CD4-positive, alpha-beta T cell treated with Interleukin-2 at 100 ng/mL for 4 hours (primary cell): ENCODE measurements at regions not wholly inside any gene's neighbourhood (a gene's known extent, or its start where the extent isn't known, plus 50 kb on each side); places are given as distances from the start of the nearest gene placed in this dataset.

Experiments
- DNase-seq: peaks from one replicate; pipeline ENCODE4 v3.0.0-alpha.2; 2020; ENCODE audit warnings: low spot score

- no peak for DNase-seq
Observed at GRCh38 chr2:45178854-45179253, 169.6 kb upstream of the SIX2 start.

- no peak for DNase-seq
Observed at GRCh38 chr2:45178359-45178758, 169.1 kb upstream of the SIX2 start.

GRCh38 chr2:45177870-45178269 lies 168.6 kb upstream of the SIX2 start:
- DNase-seq: no peak

GRCh38 chr2:45176390-45176789 lies 167.1 kb upstream of the SIX2 start:
- no peak for DNase-seq

- no peak for DNase-seq
Observed at GRCh38 chr2:45173513-45173912, 164.3 kb upstream of the SIX2 start.

- DNase-seq: no peak
Observed at GRCh38 chr2:45172760-45173392, 163.6 kb upstream of the SIX2 start.

- DNase-seq: no peak
Observed at GRCh38 chr2:45172142-45172541, 162.9 kb upstream of the SIX2 start.

GRCh38 chr2:45171136-45171501 lies 161.9 kb upstream of the SIX2 start:
- DNase-seq: no peak

- DNase-seq: no peak
Observed at GRCh38 chr2:45170191-45171135, 161.2 kb upstream of the SIX2 start.

- DNase-seq: no peak
Observed at GRCh38 chr2:45169339-45170190, 160.3 kb upstream of the SIX2 start.

- DNase-seq: no peak
Observed at GRCh38 chr2:45168711-45169338, 159.6 kb upstream of the SIX2 start.

- no peak for DNase-seq
Observed at GRCh38 chr2:45167920-45168629, 158.8 kb upstream of the SIX2 start.

- DNase-seq: no peak
Observed at GRCh38 chr2:45166229-45166890, 157.1 kb upstream of the SIX2 start.

- no peak for DNase-seq
Observed at GRCh38 chr2:45162711-45163110, 153.5 kb upstream of the SIX2 start.

GRCh38 chr2:45156605-45157004 lies 147.4 kb upstream of the SIX2 start:
- no peak for DNase-seq

GRCh38 chr2:45154606-45155155 lies 145.4 kb upstream of the SIX2 start:
- DNase-seq: no peak

- DNase-seq: no peak
Observed at GRCh38 chr2:45154144-45154543, 144.9 kb upstream of the SIX2 start.

GRCh38 chr2:45153121-45153520 lies 143.9 kb upstream of the SIX2 start:
- DNase-seq: no peak

GRCh38 chr2:45152691-45153090 lies 143.4 kb upstream of the SIX2 start:
- DNase-seq: no peak

GRCh38 chr2:45145073-45145899 lies 136.0 kb upstream of the SIX2 start:
- DNase-seq: no peak
